ENCODE measurements at regions not wholly inside any gene's neighbourhood (a gene's known extent, or its start where the extent isn't known, plus 50 kb on each side); places are given as distances from the start of the nearest gene placed in this dataset.
"Not testable (repeated sequence)": the region's sequence is repeated elsewhere in the genome, so short reads cannot be mapped to it uniquely, and the experiment has no call there.

DNA sequence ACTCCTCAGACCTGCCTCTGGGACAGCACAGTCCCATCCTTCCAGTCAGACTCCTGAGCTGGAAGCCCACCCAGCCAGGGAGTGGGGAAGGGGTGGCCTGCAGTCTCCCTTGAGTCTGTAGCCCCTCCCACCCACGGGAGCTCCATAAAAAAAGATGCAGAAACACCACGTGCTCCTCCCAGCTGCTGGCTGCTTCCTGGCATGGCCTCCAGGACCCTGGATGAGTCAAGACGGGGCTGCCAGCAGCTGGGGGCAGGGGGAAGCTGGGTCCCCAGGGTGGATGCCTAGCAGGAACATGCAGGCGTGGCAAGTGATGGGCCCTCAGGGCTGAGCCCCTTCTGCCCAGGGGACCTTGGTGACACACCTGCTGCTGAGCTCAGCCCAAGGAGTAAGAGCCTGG lies 138.5 kb downstream of the TBC1D2B start:
- CTCF ChIA-PET (ENCODE audit: partially characterized antibody): interaction anchor here (0.9 to 4.2 kb wide), 7 partner anchors 20 to 69 kb away, joined by 3 to 15 read pairs (median 3); no protein-coding TSS in a partner anchor
- not testable (repeated sequence) for FAIRE-seq

GRCh38 chr15:77938546-77938945 lies 139.0 kb downstream of the TBC1D2B start:
- H3K4me3 ChIP-seq (ENCODE audit: extremely low read depth in 1 of 4, insufficient read depth in 2 of 4, low read depth in 3 of 4, low read length in 4 of 4); FAIRE-seq; H4K5ac ChIP-seq (ENCODE audit: insufficient read length, low read depth, low read length); H2AFZ ChIP-seq (ENCODE audit: low read length); H2BK20ac ChIP-seq (ENCODE audit: low read length); H3K56ac ChIP-seq (replicated peaks; ENCODE audit: insufficient read length, low read depth, low read length); H3K9me3 ChIP-seq (ENCODE audit: insufficient read depth in 2 of 2, low read depth in 1 of 2, low read length in 1 of 2); H3K23me2 ChIP-seq (ENCODE audit: low read depth, low read length); H3K27ac ChIP-seq (ENCODE audit: low read depth, low read length); H3K79me1 ChIP-seq (ENCODE audit: low read depth, low read length); H3K9ac ChIP-seq (replicated peaks in 1 of 4; ENCODE audit: extremely low read depth in 1 of 4, low read depth in 3 of 4, low read length in 3 of 4); H3K4ac ChIP-seq (replicated peaks; ENCODE audit: insufficient read length, low read depth, low read length); H2BK120ac ChIP-seq (replicated peaks; ENCODE audit: low read depth, low read length); H3K23ac ChIP-seq (ENCODE audit: insufficient read length); H3K4me1 ChIP-seq (replicated peaks in 1 of 4; ENCODE audit: control insufficient read depth in 3 of 4, insufficient read depth in 4 of 4, low read length in 3 of 4); H4K20me1 ChIP-seq (replicated peaks in 1 of 2; ENCODE audit: control insufficient read depth in 1 of 2, insufficient read depth in 2 of 2, low read length in 2 of 2); POLR2A ChIA-PET (ENCODE audit: partially characterized antibody); H3K27me3 ChIP-seq (replicated peaks in 1 of 4; ENCODE audit: control insufficient read depth in 3 of 4, extremely low read depth in 1 of 4, insufficient read depth in 3 of 4, low read length in 3 of 4); H3K36me3 ChIP-seq (ENCODE audit: control insufficient read depth in 2 of 4, insufficient read depth in 4 of 4, low read length in 3 of 4); H3K14ac ChIP-seq (ENCODE audit: insufficient read length); H3K4me2 ChIP-seq (ENCODE audit: insufficient read depth in 1 of 2, low read depth in 2 of 2, low read length in 2 of 2); DNase-seq (ENCODE audit: low read depth in 1 of 2, low spot score in 2 of 2); H2BK12ac ChIP-seq (ENCODE audit: low read depth, low read length); H2AK5ac ChIP-seq (ENCODE audit: low read depth, low read length); H2BK5ac ChIP-seq (ENCODE audit: low read depth, low read length); H4K91ac ChIP-seq (replicated peaks; ENCODE audit: insufficient read length, low read length); H3K18ac ChIP-seq (ENCODE audit: extremely low read depth, low read length); H3K79me2 ChIP-seq (ENCODE audit: control insufficient read depth in 1 of 2, insufficient read depth in 2 of 2, low read length in 2 of 2); H4K8ac ChIP-seq (ENCODE audit: extremely low read depth, insufficient read depth, low read length): not testable (repeated sequence)
- CTCF ChIA-PET (ENCODE audit: partially characterized antibody): interaction anchor here (0.9 to 4.2 kb wide), 5 partner anchors 21 to 38 kb away, joined by 3 to 15 read pairs (median 4); no protein-coding TSS in a partner anchor
- WGBS, 2 experiments (ENCODE audit: extremely low coverage in 1 of 2, insufficient coverage in 1 of 2, insufficient read length in 1 of 2, insufficient replicate concordance in 2 of 2, low coverage in 1 of 2, low lambda C conversion rate in 2 of 2, missing lambda C conversion rate in 1 of 2): 91% methylated on average over 7 of the region's 12 CpGs; no CpG with 5 or more reads in 1 of the 2 experiments
- H2BK15ac ChIP-seq (ENCODE audit: low read length): peak overlapping the region; percentile 72; the same call in 1 of the 2 replicates

More for the DNA sequence above, 138.5 kb downstream of the TBC1D2B start:
- H3K27ac ChIP-seq (ENCODE audit: low read depth, low read length); H3K4me1 ChIP-seq (replicated peaks in 1 of 4; ENCODE audit: control insufficient read depth in 3 of 4, insufficient read depth in 4 of 4, low read length in 3 of 4); H4K5ac ChIP-seq (ENCODE audit: insufficient read length, low read depth, low read length); H2BK15ac ChIP-seq (ENCODE audit: low read length); POLR2A ChIA-PET (ENCODE audit: partially characterized antibody); H3K4me2 ChIP-seq (ENCODE audit: insufficient read depth in 1 of 2, low read depth in 2 of 2, low read length in 2 of 2); H3K4me3 ChIP-seq (ENCODE audit: extremely low read depth in 1 of 4, insufficient read depth in 2 of 4, low read depth in 3 of 4, low read length in 4 of 4); H3K23me2 ChIP-seq (ENCODE audit: low read depth, low read length); H4K91ac ChIP-seq (replicated peaks; ENCODE audit: insufficient read length, low read length); H3K27me3 ChIP-seq (replicated peaks in 1 of 4; ENCODE audit: control insufficient read depth in 3 of 4, extremely low read depth in 1 of 4, insufficient read depth in 3 of 4, low read length in 3 of 4); H2BK5ac ChIP-seq (ENCODE audit: low read depth, low read length); H2AK5ac ChIP-seq (ENCODE audit: low read depth, low read length); H3K4ac ChIP-seq (replicated peaks; ENCODE audit: insufficient read length, low read depth, low read length); H2BK120ac ChIP-seq (replicated peaks; ENCODE audit: low read depth, low read length); H2AFZ ChIP-seq (ENCODE audit: low read length); H3K79me1 ChIP-seq (ENCODE audit: low read depth, low read length); H3K23ac ChIP-seq (ENCODE audit: insufficient read length); H2BK12ac ChIP-seq (ENCODE audit: low read depth, low read length); H3K9ac ChIP-seq (replicated peaks in 1 of 4; ENCODE audit: extremely low read depth in 1 of 4, low read depth in 3 of 4, low read length in 3 of 4); H3K56ac ChIP-seq (replicated peaks; ENCODE audit: insufficient read length, low read depth, low read length); H3K79me2 ChIP-seq (ENCODE audit: control insufficient read depth in 1 of 2, insufficient read depth in 2 of 2, low read length in 2 of 2); H4K20me1 ChIP-seq (replicated peaks in 1 of 2; ENCODE audit: control insufficient read depth in 1 of 2, insufficient read depth in 2 of 2, low read length in 2 of 2); DNase-seq (ENCODE audit: low read depth in 1 of 2, low spot score in 2 of 2); H3K18ac ChIP-seq (ENCODE audit: extremely low read depth, low read length); H4K8ac ChIP-seq (ENCODE audit: extremely low read depth, insufficient read depth, low read length); H2BK20ac ChIP-seq (ENCODE audit: low read length); H3K9me3 ChIP-seq (ENCODE audit: insufficient read depth in 2 of 2, low read depth in 1 of 2, low read length in 1 of 2); H3K36me3 ChIP-seq (ENCODE audit: control insufficient read depth in 2 of 4, insufficient read depth in 4 of 4, low read length in 3 of 4); H3K14ac ChIP-seq (ENCODE audit: insufficient read length): not testable (repeated sequence)
- WGBS, 2 experiments (ENCODE audit: extremely low coverage in 1 of 2, insufficient coverage in 1 of 2, insufficient read length in 1 of 2, insufficient replicate concordance in 2 of 2, low coverage in 1 of 2, low lambda C conversion rate in 2 of 2, missing lambda C conversion rate in 1 of 2): 80% methylated on average over 3 of the region's 4 CpGs; no CpG with 5 or more reads in 1 of the 2 experiments

Data from H1 (cell line).